Activated CD8-positive, alpha-beta T cell treated with anti-CD3 and anti-CD28 coated beads for 36 hours (primary cell): ENCODE measurements at regions not wholly inside any gene's neighbourhood (a gene's known extent, or its start where the extent isn't known, plus 50 kb on each side); places are given as distances from the start of the nearest gene placed in this dataset.

Experiments used
- ATAC-seq: fragments of 200-7000 bp; cut with Tn5 transposase; one replicate; pipeline ENCODE4 v1.10.0; 2021; ENCODE audit warnings: mild to moderate bottlenecking, moderate library complexity
- CTCF ChIA-PET: fragments of 350-600 bp; sonication (Branson Sonifier 250); formaldehyde crosslinking; loops from one replicate; lab custom pipeline; 2021; ENCODE audit warnings: antibody characterized with exemption; lab: Charles Lee
- POLR2A ChIA-PET: fragments of 350-600 bp; sonication (Branson Sonifier 250); formaldehyde crosslinking; loops from one replicate; lab custom pipeline; 2021; ENCODE audit warnings: antibody characterized with exemption; lab: Charles Lee
- DNase-seq: peaks from one replicate; pipeline ENCODE4 v3.0.0-alpha.2; 2020
- H3K27ac Mint-ChIP-seq: one replicate; pipeline ENCODE4 v1.8.0; 2021; ENCODE audit warnings: mild to moderate bottlenecking, mixed read lengths
- H3K27me3 Mint-ChIP-seq: one replicate; pipeline ENCODE4 v1.8.0; 2021; ENCODE audit warnings: mixed read lengths
- H3K36me3 Mint-ChIP-seq: one replicate; pipeline ENCODE4 v1.8.0; 2021; ENCODE audit warnings: low read depth, mixed read lengths
- H3K4me1 Mint-ChIP-seq: one replicate; pipeline ENCODE4 v1.8.0; 2021; ENCODE audit warnings: low read depth, mixed read lengths
- H3K4me3 Mint-ChIP-seq: one replicate; pipeline ENCODE4 v1.8.0; 2021; ENCODE audit warnings: mild to moderate bottlenecking, moderate library complexity, mixed read lengths
- H3K9me3 Mint-ChIP-seq: one replicate; pipeline ENCODE4 v1.8.0; 2021; ENCODE audit warnings: mixed read lengths
- intact Hi-C: fragments of 100-400 bp; cut with micrococcal nuclease; formaldehyde crosslinking; loops from one replicate; pipeline ENCODE4 v1.10.0; 2022
- TF ChIP-seq, protein P1 (sequence below): fragments of 200-600 bp; IDR thresholded peaks from one replicate; pipeline ENCODE4 v1.8.0; 2022; ENCODE audit warnings: antibody characterized with exemption, mild to moderate bottlenecking

DNA sequence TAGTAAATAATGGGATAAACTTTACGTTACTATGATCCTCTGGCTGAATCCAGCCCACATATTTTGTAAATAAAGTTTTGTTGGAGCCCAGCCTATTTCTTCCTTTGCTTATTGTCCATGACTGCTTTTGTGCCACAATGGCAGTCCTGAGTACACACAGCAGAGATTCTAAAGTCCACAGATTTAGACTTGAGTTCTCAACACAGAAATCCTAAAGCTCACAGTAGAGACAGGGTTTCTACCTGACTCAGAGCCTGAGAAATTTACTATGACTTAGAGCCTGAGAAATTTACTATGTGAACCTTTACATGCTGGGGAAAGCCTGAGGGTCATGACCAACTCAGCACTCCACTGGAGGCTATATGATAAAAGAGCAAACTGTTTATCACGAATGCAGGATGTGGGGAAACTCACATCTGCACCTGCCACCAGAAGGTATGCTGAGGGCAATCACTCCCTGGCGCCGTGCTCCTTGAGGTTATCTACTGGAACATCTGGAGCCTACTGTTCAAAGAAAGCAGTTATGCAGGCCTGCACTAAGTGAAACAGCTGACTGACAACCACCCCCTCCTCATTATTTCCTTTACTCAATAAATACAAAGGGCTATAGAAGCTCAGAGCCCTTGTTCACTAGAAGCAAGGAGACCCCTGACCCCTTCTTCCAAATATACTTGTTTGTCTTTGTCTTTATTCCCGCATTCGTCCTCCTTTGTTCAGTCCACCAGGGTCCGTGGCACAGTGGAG is 52.6 kb upstream of the BICD1 start:
- ChIA-PET POLR2A (no interaction called here), CTCF (no interaction called here)
- Mint-ChIP-seq H3K9me3 (peaks cover 7% of the 10 kb centered on the region), H3K27ac (no peak overlapping the region), H3K27me3 (no peaks in the 10 kb centered on the region), H3K4me1 (peaks cover 1% of the 10 kb centered on the region), H3K36me3 (no peaks in the 10 kb centered on the region), H3K4me3 (no peak overlapping the region)
- ATAC-seq (peak; percentile 55), DNase-seq (peak; percentile 21)
- TF ChIP-seq, protein P1, sequence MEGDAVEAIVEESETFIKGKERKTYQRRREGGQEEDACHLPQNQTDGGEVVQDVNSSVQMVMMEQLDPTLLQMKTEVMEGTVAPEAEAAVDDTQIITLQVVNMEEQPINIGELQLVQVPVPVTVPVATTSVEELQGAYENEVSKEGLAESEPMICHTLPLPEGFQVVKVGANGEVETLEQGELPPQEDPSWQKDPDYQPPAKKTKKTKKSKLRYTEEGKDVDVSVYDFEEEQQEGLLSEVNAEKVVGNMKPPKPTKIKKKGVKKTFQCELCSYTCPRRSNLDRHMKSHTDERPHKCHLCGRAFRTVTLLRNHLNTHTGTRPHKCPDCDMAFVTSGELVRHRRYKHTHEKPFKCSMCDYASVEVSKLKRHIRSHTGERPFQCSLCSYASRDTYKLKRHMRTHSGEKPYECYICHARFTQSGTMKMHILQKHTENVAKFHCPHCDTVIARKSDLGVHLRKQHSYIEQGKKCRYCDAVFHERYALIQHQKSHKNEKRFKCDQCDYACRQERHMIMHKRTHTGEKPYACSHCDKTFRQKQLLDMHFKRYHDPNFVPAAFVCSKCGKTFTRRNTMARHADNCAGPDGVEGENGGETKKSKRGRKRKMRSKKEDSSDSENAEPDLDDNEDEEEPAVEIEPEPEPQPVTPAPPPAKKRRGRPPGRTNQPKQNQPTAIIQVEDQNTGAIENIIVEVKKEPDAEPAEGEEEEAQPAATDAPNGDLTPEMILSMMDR = no peak
- intact Hi-C loops = loop anchor here (10.0 kb wide), 1 partner anchor 399 kb away; the partner anchor contains the start of gene ETFBKMT
